SJCRH30 (cell line): ENCODE measurements at regions not wholly inside any gene's neighbourhood (a gene's known extent, or its start where the extent isn't known, plus 50 kb on each side); places are given as distances from the start of the nearest gene placed in this dataset.
"Not testable (repeated sequence)": the region's sequence is repeated elsewhere in the genome, so short reads cannot be mapped to it uniquely, and the experiment has no call there.

Source experiments
- DNase-seq, 2 experiments: peaks; one replicate each; pipeline ENCODE4 v3.0.0-alpha.2; 2015 to 2020
- H3K27ac ChIP-seq: fragments of 250-450 bp; sonication (Bioruptor Pico); 2 replicates; pipeline ENCODE4 v1.5.1; 2020; ENCODE audit warnings: mild to moderate bottlenecking, moderate library complexity
- H3K27me3 ChIP-seq: fragments of 250-450 bp; sonication (Bioruptor Pico); 2 replicates; pipeline ENCODE4 v1.5.1; 2020; ENCODE audit warnings: mild to moderate bottlenecking, moderate library complexity
- H3K36me3 ChIP-seq: fragments of 250-450 bp; sonication (Bioruptor Pico); 2 replicates; pipeline ENCODE4 v1.5.1; 2020; ENCODE audit warnings: mild to moderate bottlenecking, moderate library complexity
- H3K4me1 ChIP-seq: fragments of 250-450 bp; sonication (Bioruptor Pico); 2 replicates; pipeline ENCODE4 v1.5.1; 2020; ENCODE audit warnings: mild to moderate bottlenecking, moderate library complexity
- H3K4me3 ChIP-seq: fragments of 250-450 bp; sonication (Bioruptor Pico); 2 replicates; pipeline ENCODE4 v1.5.1; 2020; ENCODE audit warnings: mild to moderate bottlenecking, moderate library complexity
- H3K9me3 ChIP-seq: fragments of 250-450 bp; sonication (Bioruptor Pico); replicated peaks from 2 replicates; pipeline ENCODE4 v1.5.1; 2020; ENCODE audit warnings: mild to moderate bottlenecking, moderate library complexity

- Histone ChIP-seq H3K36me3 (no peaks in the 10 kb centered on the region), H3K27ac (no peak overlapping the region), H3K4me1 (no peaks in the 10 kb centered on the region), H3K27me3 (no peaks in the 10 kb centered on the region), H3K4me3 (no peak overlapping the region), H3K9me3 (no peaks in the 10 kb centered on the region)
- DNase-seq: no peak
These were observed 208.2 kb downstream of the S1PR1 start for GRCh38 chr1:101444873-101445618.

- Histone ChIP-seq H3K9me3 (no peaks in the 10 kb centered on the region), H3K36me3 (no peaks in the 10 kb centered on the region), H3K4me3 (no peak overlapping the region), H3K4me1 (no peaks in the 10 kb centered on the region), H3K27me3 (no peaks in the 10 kb centered on the region), H3K27ac (no peak overlapping the region)
- DNase-seq: no peak
These were observed 211.2 kb downstream of the S1PR1 start for GRCh38 chr1:101448018-101448417.

GRCh38 chr1:101450691-101451090 is 213.9 kb downstream of the S1PR1 start:
- not testable (repeated sequence) for H3K4me1 ChIP-seq, H3K36me3 ChIP-seq, DNase-seq, H3K27ac ChIP-seq, H3K9me3 ChIP-seq, H3K27me3 ChIP-seq, H3K4me3 ChIP-seq

GRCh38 chr1:101451888-101452287 is 215.1 kb downstream of the S1PR1 start:
- Histone ChIP-seq H3K4me3 (no peak overlapping the region), H3K4me1 (no peaks in the 10 kb centered on the region), H3K27me3 (no peaks in the 10 kb centered on the region), H3K36me3 (no peaks in the 10 kb centered on the region), H3K9me3 (no peaks in the 10 kb centered on the region), H3K27ac (no peak overlapping the region)
- DNase-seq: no peak

GRCh38 chr1:101452825-101453224 is 216.0 kb downstream of the S1PR1 start:
- Histone ChIP-seq H3K36me3 (no peaks in the 10 kb centered on the region), H3K9me3 (no peaks in the 10 kb centered on the region), H3K4me1 (no peaks in the 10 kb centered on the region), H3K27ac (no peak overlapping the region), H3K27me3 (no peaks in the 10 kb centered on the region), H3K4me3 (no peak overlapping the region)
- peak; percentile 10 to 18 for DNase-seq

GRCh38 chr1:101453844-101454243 is 217.0 kb downstream of the S1PR1 start:
- Histone ChIP-seq H3K36me3 (no peaks in the 10 kb centered on the region), H3K4me1 (no peaks in the 10 kb centered on the region), H3K27me3 (no peaks in the 10 kb centered on the region), H3K9me3 (no peaks in the 10 kb centered on the region), H3K4me3 (no peak overlapping the region), H3K27ac (no peak overlapping the region)
- no peak for DNase-seq

GRCh38 chr1:101455166-101455565 is 218.3 kb downstream of the S1PR1 start:
- no peak overlapping the region for H3K4me3 ChIP-seq
- no peaks in the 10 kb centered on the region for H3K9me3 ChIP-seq
- H3K4me1 ChIP-seq: no peaks in the 10 kb centered on the region
- H3K27me3 ChIP-seq: no peaks in the 10 kb centered on the region
- no peaks in the 10 kb centered on the region for H3K36me3 ChIP-seq
- no peak for DNase-seq
- H3K27ac ChIP-seq: no peak overlapping the region

GRCh38 chr1:101460739-101461138 is 223.9 kb downstream of the S1PR1 start:
- Histone ChIP-seq H3K27me3 (no peaks in the 10 kb centered on the region), H3K4me3 (no peak overlapping the region), H3K36me3 (no peaks in the 10 kb centered on the region), H3K4me1 (no peaks in the 10 kb centered on the region), H3K9me3 (no peaks in the 10 kb centered on the region), H3K27ac (no peak overlapping the region)
- no peak for DNase-seq

- Histone ChIP-seq H3K4me3 (no peak overlapping the region), H3K27ac (no peak overlapping the region), H3K36me3 (no peaks in the 10 kb centered on the region), H3K27me3 (no peaks in the 10 kb centered on the region), H3K4me1 (no peaks in the 10 kb centered on the region), H3K9me3 (no peaks in the 10 kb centered on the region)
- no peak for DNase-seq
These were observed 226.4 kb downstream of the S1PR1 start for GRCh38 chr1:101463195-101463594.

GRCh38 chr1:101465941-101466340 is 229.1 kb downstream of the S1PR1 start:
- Histone ChIP-seq H3K27ac (no peak overlapping the region), H3K27me3 (no peaks in the 10 kb centered on the region; the same call in 1 of the 2 replicates), H3K36me3 (no peaks in the 10 kb centered on the region), H3K4me3 (no peak overlapping the region), H3K9me3 (no peaks in the 10 kb centered on the region), H3K4me1 (no peaks in the 10 kb centered on the region)
- DNase-seq: no peak

- no peaks in the 10 kb centered on the region for H3K4me1 ChIP-seq
- no peak overlapping the region for H3K27ac ChIP-seq
- H3K27me3 ChIP-seq: no peaks in the 10 kb centered on the region; the same call in 1 of the 2 replicates
- DNase-seq: peak in 1 of 2 experiments; percentile 62
- H3K4me3 ChIP-seq: no peak overlapping the region
- H3K9me3 ChIP-seq: no peaks in the 10 kb centered on the region
- no peaks in the 10 kb centered on the region for H3K36me3 ChIP-seq
These were observed 237.3 kb downstream of the S1PR1 start for GRCh38 chr1:101474039-101474665.

GRCh38 chr1:101476541-101476940 is 239.7 kb downstream of the S1PR1 start:
- no peaks in the 10 kb centered on the region for H3K9me3 ChIP-seq
- H3K27me3 ChIP-seq: no peaks in the 10 kb centered on the region
- no peak overlapping the region for H3K4me3 ChIP-seq
- H3K36me3 ChIP-seq: no peaks in the 10 kb centered on the region
- no peaks in the 10 kb centered on the region for H3K4me1 ChIP-seq
- H3K27ac ChIP-seq: no peak overlapping the region
- no peak for DNase-seq

- Histone ChIP-seq H3K36me3 (no peaks in the 10 kb centered on the region), H3K27me3 (no peaks in the 10 kb centered on the region), H3K9me3 (no peaks in the 10 kb centered on the region), H3K27ac (no peak overlapping the region), H3K4me1 (peaks cover 3% of the 10 kb centered on the region; the same call in 1 of the 2 replicates), H3K4me3 (no peak overlapping the region)
- no peak for DNase-seq
These were observed 243.1 kb downstream of the S1PR1 start for GRCh38 chr1:101479945-101480344.

GRCh38 chr1:101482306-101482705 is 245.5 kb downstream of the S1PR1 start:
- Histone ChIP-seq H3K9me3 (no peaks in the 10 kb centered on the region), H3K27ac (no peak overlapping the region), H3K4me3 (no peak overlapping the region), H3K36me3 (no peaks in the 10 kb centered on the region), H3K4me1 (peaks cover 10% of the 10 kb centered on the region), H3K27me3 (no peaks in the 10 kb centered on the region)
- no peak for DNase-seq

GRCh38 chr1:101483982-101484688 is 247.3 kb downstream of the S1PR1 start:
- H3K9me3 ChIP-seq: no peaks in the 10 kb centered on the region
- no peaks in the 10 kb centered on the region for H3K27me3 ChIP-seq
- no peak overlapping the region for H3K27ac ChIP-seq
- peaks cover 10% of the 10 kb centered on the region for H3K4me1 ChIP-seq
- no peaks in the 10 kb centered on the region for H3K36me3 ChIP-seq
- H3K4me3 ChIP-seq: no peak overlapping the region
- no peak for DNase-seq
